Urinary bladder (tissue), 3 donors: ENCODE measurements at regions not wholly inside any gene's neighbourhood (a gene's known extent, or its start where the extent isn't known, plus 50 kb on each side); places are given as distances from the start of the nearest gene placed in this dataset.

Experiments used
- DNase-seq: peaks from one replicate; pipeline ENCODE4 v3.0.0-alpha.2; 2015; ENCODE audit errors: extremely low spot score
- H3K27ac ChIP-seq: one replicate; pipeline ENCODE4 v1.5.1; 2013; ENCODE audit warnings: low read depth, mild to moderate bottlenecking, moderate library complexity
- H3K36me3 ChIP-seq: one replicate; pipeline ENCODE4 v1.6.1; 2013; ENCODE audit warnings: mild to moderate bottlenecking, moderate library complexity; ENCODE audit not compliant: insufficient read depth
- H3K4me1 ChIP-seq: one replicate; pipeline ENCODE4 v1.6.1; 2013; ENCODE audit warnings: mild to moderate bottlenecking, moderate library complexity; ENCODE audit not compliant: insufficient read depth
- H3K4me3 ChIP-seq: one replicate; pipeline ENCODE4 v1.5.1; 2013; ENCODE audit warnings: low read depth, low read length
- WGBS: extraction: QIAGEN DNeasy Blood & Tissue Kit; methylation state at CpG from one replicate; pipeline ENCODE4 v1.1.7; 2013; 5-methylcytosine and 5-hydroxymethylcytosine counted together
- donor health status: healthy with polysubstance abuse.
- donor health status: healthy.

DNA sequence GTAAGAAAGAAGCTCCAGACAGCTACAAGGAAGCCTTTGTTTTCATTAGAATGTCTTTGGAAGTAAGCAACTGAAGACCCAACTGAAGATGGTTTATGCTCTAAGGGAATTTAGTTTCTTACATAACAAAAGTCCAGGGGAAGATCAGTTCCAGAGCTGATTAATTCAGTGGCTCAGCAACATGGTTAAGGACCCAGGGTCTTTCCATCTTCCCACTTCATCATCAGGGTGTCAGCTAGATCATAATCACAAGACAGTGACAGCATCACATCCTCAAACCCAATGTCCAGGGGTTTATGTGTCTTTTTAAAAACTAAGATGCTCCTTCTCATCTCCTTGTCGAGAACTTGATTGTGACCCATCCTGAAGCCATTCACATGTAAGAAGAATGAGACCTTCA is 119.7 kb upstream of the PRDM1 start:
- 94% methylated on average over 1 of the region's 1 CpG for WGBS
- no peaks in the 10 kb centered on the region for H3K4me1 ChIP-seq

DNA sequence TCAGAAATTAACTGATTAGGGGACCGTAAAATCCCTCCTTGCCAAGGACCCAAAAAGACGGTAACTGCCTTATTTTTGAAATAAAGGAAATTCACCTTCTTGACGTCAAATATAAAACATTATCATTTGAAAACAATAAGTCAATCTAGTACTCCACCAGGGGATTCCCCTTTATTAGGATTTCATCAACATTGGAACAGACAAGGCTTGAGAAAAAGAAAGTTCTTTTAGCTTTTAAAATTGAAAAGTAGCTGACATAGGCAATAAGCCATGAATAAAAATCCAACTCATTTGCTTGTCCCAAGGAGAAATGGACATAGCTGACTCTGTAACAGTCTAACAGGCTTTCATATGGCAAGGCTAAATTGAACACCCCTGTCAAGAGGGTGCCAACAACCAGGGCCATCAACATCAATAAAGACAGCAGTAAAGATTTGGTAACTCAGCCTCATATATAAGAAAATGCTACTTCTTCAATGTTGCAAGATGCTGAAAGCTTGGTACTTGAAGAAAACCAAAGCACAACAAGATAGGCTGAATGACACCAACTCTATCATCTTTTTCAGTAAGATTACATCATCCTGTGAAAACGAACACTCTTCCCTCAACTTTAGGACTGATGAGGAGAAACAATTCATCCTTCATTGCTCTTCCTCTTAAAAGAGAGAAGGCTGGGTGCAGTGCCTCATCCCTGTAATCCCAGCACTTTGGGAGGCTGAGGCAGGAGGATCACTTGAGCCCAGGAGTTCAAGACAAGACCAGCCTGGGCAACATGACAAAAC is 121.0 kb upstream of the PRDM1 start:
- DNase-seq: no peak
- H3K4me3 ChIP-seq: no peak overlapping the region
- WGBS: 78% methylated on average over 4 of the region's 4 CpGs
- no peaks in the 10 kb centered on the region for H3K4me1 ChIP-seq
- no peaks in the 10 kb centered on the region for H3K36me3 ChIP-seq
- H3K27ac ChIP-seq: no peak overlapping the region

More for the DNA sequence above, 119.7 kb upstream of the PRDM1 start:
- no peak for DNase-seq
- Histone ChIP-seq H3K36me3 (no peaks in the 10 kb centered on the region), H3K27ac (no peak overlapping the region), H3K4me3 (no peak overlapping the region)

DNA sequence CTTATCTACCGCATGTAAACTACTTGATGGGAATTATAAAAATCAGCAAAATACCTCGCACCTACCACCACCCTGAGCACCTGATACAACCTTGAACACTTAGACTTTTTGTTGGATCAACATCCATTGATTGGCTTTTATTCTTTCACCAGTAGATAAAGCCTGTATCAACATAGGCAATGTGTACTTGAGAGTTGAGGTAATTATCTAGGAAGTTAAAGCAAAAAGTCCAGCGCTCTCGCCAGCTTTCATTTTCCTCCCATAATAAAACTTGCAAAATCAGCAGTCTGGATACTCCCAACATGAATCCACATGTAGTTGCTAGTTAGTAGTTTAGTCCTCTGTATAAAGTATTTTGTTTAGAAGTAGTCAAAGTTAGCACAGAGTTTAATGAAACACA is 132.0 kb upstream of the PRDM1 start:
- Histone ChIP-seq H3K4me1 (no peaks in the 10 kb centered on the region), H3K4me3 (no peak overlapping the region), H3K27ac (no peak overlapping the region), H3K36me3 (no peaks in the 10 kb centered on the region)
- 90% methylated on average over 4 of the region's 4 CpGs for whole genome bisulfite sequencing
- no peak for DNase-seq

DNA sequence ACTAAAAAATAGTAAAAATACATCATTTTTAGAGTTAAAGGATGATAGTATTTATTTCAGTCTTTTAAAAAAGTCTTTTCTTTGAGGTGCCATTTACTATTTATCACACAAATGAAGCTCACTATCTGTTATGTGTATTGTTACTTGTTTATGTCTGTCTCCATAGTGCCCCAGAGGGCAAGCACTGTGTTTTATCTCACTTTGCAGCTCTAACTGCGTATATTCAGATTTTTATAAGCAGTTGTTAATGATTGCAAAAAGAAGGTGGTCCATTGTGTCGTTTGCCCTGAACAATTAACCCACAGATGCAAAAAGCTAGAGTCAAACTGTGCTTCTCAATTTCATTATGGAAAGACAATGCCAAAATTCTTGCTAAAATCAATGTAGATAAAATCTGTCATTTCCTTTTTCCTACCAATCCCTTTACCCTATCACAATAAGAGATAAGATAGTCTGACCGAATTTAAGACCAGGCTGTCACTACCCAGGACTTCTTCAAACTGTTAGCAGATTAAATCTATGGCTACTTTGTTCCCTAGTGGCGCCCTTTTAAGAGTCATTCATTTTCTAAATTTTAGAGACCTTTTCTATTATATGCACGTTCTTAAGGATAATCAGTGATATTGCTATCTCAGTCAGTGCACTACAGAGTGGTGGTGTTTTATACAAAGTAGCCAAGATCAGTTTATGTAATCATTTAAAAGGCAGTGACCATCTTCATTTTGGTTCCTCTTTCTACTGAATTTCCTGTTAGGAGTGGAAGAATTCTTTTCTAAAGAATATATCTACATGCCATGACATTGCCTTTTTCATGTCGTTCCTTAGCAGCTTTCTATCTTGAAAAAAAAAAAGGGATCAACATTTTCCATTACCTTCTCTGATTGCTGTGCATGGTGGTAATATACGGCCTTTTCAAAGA is 133.1 kb upstream of the PRDM1 start:
- WGBS: 51% methylated on average over 7 of the region's 7 CpGs
- Histone ChIP-seq H3K4me1 (no peaks in the 10 kb centered on the region), H3K36me3 (no peaks in the 10 kb centered on the region), H3K27ac (no peak overlapping the region), H3K4me3 (no peak overlapping the region)
- no peak for DNase-seq

DNA sequence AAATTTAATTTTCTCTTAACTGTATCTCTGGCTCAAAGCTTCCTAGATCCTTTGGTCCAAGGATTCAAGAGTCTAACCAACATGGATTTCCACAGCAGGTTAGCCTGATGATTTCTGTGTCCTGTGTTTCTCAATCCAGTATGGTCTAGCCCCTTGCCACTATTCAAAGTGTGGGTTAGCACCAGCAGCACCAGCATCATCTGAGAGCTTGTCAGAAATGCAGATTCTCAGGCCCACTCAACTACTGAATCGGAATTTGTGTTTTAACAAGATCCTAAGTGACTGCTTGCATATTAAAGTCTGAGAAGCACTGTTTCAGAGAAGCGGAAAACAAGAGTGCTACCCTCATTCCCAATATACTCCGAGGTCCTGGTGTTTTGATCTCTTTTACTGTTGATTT is 133.8 kb upstream of the PRDM1 start:
- DNase-seq: no peak
- Histone ChIP-seq H3K4me3 (no peak overlapping the region), H3K4me1 (no peaks in the 10 kb centered on the region), H3K27ac (no peak overlapping the region), H3K36me3 (no peaks in the 10 kb centered on the region)
- 82% methylated on average over 3 of the region's 3 CpGs for WGBS

DNA sequence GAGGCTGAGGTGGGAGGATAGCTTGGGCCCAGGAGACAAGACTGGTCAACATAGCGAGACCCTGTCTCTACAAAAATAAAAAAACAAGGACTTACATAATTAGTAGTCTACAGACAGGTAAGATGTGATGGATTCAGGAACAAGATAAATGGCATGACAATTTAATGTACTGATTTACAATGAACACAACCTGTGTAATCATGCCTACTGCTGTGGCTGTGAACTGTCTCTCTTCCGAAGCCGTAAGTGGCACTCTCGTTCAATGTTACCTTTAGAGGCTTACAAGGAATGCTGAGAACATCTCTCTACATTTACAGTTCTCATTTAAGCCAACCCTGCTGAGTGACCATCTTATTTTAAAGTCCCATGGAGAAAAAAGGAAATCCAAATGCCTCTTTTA is 134.8 kb upstream of the PRDM1 start:
- Histone ChIP-seq H3K27ac (no peak overlapping the region), H3K36me3 (no peaks in the 10 kb centered on the region), H3K4me1 (no peaks in the 10 kb centered on the region), H3K4me3 (no peak overlapping the region)
- DNase-seq: no peak
- WGBS: 81% methylated on average over 4 of the region's 4 CpGs

DNA sequence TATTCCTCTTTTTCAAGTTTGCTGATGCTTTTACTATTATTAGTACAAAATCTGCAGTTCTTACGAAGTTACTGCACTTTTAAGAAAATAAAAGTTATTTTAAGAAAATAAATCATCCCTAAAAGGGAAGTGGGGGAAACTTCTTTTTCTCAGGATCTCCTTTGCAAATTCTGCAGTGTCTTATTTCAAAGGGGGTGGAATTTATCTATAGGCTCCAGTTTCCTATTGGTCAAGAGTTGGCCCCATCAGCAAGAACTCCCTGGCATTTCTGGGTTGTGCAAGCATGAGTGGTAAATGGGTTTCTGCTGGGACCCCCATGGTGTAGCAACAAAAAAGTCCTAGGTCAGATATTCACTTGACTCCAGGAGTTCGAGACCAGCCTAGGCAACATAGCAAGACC is 136.3 kb upstream of the PRDM1 start:
- H3K27ac ChIP-seq: no peak overlapping the region
- no peaks in the 10 kb centered on the region for H3K36me3 ChIP-seq
- H3K4me1 ChIP-seq: no peaks in the 10 kb centered on the region
- WGBS: 76% methylated on average over 2 of the region's 2 CpGs
- no peak overlapping the region for H3K4me3 ChIP-seq
- DNase-seq: no peak

DNA sequence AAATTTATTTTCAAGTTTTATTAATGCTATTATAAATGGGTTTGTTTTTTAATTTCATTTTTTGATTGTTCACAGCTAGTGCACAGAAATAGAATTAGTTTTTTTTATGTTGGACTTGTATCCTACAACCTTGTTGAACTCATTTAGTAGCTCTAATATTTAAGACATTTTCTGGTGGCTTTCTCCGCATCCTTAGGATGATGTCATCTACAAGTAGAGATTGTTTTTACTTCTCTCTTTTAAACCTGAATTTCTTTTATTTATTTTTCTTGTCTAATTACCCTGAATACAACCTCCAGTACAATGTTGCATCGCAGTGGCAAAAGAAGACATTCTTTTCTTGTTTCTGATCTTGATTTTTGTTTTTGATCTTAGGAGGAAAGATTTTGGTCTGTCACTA is 142.6 kb upstream of the PRDM1 start:
- Histone ChIP-seq H3K27ac (no peak overlapping the region), H3K4me3 (no peak overlapping the region), H3K4me1 (no peaks in the 10 kb centered on the region), H3K36me3 (no peaks in the 10 kb centered on the region)
- DNase-seq: no peak
- 90% methylated on average over 2 of the region's 2 CpGs for WGBS

DNA sequence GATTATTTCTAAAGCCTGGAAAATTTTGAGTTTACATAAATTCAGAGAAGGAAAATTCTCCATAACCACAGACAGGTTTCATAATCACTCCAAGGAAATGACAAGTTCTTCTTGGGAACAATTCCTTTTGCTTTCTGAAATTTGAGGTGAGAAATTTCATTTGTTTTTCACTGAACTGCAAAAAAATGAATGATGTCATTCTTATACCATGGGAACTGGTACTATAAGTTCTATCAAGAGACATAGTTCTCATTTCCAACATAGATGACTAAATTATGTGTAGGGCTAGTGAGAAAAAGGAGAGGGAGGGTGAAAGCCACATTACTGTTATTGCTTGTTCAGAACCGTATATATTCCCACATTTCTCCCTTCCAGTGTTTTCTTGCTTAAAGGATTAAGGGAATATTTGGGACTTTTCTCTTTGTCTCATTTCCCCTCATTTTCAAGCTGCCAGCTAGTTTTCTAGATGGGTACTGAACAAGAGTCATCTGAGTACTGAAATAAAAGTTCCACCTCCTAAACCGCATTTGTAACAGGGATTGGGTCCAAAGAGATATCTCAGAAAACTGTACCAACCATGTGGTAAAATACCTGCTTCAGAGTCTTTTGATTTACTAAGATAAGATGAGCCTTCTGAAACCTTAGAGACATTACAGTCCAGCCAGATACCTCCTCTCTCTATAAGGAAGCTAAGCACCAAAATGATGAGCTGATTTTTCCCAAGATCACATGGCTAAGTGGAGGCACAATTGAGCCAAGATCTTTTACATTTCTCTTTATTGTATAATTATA is 144.3 kb upstream of the PRDM1 start:
- Histone ChIP-seq H3K36me3 (no peaks in the 10 kb centered on the region), H3K4me3 (no peak overlapping the region), H3K27ac (no peak overlapping the region), H3K4me1 (no peaks in the 10 kb centered on the region)
- 87% methylated on average over 2 of the region's 2 CpGs for WGBS
- DNase-seq: no peak

DNA sequence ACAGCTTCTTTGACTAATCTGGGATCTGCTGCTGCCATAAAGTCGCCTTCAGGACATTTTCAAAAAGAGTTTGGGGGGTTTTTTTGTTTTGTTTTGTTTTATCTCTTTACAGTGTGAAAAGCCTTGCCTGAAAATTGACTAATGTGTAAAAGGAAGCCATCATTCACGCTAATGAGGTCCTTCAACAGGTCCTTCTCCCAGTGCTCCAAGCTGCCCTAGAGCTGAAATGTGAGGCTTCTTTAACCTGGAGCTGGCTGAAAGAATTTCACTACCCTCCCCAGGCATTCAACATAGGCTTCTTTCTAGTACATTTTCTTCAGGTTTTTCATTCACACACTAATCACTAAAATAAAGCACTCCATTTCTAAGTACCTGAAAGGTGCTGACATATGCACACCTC is 145.1 kb upstream of the PRDM1 start:
- Histone ChIP-seq H3K27ac (no peak overlapping the region), H3K4me3 (no peak overlapping the region), H3K4me1 (no peaks in the 10 kb centered on the region), H3K36me3 (no peaks in the 10 kb centered on the region)
- WGBS: 70% methylated on average over 2 of the region's 2 CpGs
- DNase-seq: no peak

DNA sequence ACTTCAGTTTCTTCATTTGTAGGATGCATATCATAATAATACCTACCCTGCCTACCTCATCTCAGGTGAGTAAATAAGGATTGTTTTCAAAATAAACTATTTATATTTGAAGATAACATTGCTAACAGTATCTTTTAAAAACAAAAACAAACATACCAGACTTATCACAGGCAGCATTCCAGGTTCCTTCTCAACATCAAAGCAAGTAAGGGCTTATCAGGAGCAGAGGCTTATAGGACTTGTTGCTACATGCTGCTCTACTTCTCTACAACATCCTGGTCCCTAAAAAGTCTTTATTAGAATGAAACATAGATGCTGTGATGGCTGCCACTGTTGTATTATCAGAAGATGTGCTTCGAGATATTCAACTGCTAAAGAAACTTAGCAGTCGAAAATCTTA is 149.2 kb upstream of the PRDM1 start:
- WGBS: 78% methylated on average over 2 of the region's 2 CpGs
- DNase-seq: no peak
- Histone ChIP-seq H3K36me3 (no peaks in the 10 kb centered on the region), H3K4me3 (no peak overlapping the region), H3K4me1 (no peaks in the 10 kb centered on the region), H3K27ac (no peak overlapping the region)

DNA sequence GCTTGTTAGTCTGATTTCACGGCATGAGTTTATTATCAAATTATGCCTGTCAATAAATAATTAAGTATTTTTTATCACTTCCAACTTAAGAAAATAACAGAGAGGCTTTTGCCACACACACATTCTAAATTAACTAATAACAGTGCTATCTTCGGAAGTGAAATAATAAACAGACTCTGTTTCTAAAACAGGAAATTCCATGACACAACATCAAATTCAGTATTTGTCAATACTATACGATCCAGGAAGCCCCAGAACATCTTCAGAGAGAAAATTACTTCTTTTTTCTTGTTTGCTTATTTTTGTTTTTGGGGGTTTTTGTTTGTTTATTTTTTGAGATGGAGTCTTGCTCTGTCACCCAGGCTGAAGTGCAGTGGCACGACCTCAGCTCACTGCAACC is 150.7 kb upstream of the PRDM1 start:
- no peak for DNase-seq
- WGBS: 79% methylated on average over 4 of the region's 4 CpGs
- H3K36me3 ChIP-seq: no peaks in the 10 kb centered on the region

DNA sequence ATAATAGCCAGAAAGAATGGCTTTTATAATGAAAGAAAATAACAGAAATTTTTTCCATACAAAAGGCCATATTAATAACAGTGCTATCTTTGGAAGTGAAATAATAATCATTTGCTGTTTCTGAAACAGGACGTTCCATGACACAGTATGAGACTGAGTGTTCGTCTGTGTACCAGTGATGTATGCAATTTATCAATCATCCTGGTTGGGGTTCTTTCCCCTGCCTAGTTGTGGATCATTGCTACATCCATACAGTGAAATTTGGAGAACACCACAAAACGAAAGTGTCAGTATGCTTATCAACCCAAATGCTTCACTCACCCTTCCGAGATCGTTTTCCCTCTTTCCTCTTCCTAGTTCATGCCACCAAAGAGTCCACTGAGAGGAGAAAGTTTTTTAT is 151.4 kb upstream of the PRDM1 start:
- DNase-seq: no peak
- Histone ChIP-seq H3K4me1 (no peaks in the 10 kb centered on the region), H3K4me3 (no peak overlapping the region), H3K27ac (no peak overlapping the region), H3K36me3 (no peaks in the 10 kb centered on the region)
- 90% methylated on average over 5 of the region's 5 CpGs for WGBS

More for the DNA sequence above, 150.7 kb upstream of the PRDM1 start:
- H3K27ac ChIP-seq: no peak overlapping the region
- H3K4me3 ChIP-seq: no peak overlapping the region
- H3K4me1 ChIP-seq: no peaks in the 10 kb centered on the region
